ENCODE measurements at regions not wholly inside any gene's neighbourhood (a gene's known extent, or its start where the extent isn't known, plus 50 kb on each side); places are given as distances from the start of the nearest gene placed in this dataset.

- no peak for DNase-seq
These were observed 53.9 kb downstream of the FOXL1 start for GRCh38 chr16:86632206-86632605.

DNA sequence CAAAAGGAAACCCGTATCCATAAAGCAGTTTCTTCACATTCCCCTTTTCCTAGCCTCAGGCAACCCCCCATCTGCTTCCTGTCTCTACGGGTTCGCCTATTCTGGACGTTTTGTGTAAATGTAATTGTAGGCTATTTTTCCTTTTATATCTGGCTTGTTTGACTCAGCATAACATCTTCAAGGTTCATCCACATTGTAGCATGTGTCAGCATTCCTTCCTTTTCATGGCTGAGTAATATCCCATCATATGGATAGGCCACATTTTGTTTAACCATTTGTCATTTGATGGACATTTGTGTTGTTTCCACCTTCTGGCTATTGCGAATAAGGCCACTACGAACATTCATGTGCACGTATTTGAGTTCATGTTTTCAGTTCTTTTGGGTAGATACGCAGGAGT, 54.6 kb downstream of the FOXL1 start:
- DNase-seq, result no peak

- DNase-seq, result no peak
These were observed 55.9 kb downstream of the FOXL1 start for GRCh38 chr16:86634292-86634691.

GRCh38 chr16:86635176-86635876, 57.0 kb downstream of the FOXL1 start:
- DNase-seq, result peak; percentile 7

DNA sequence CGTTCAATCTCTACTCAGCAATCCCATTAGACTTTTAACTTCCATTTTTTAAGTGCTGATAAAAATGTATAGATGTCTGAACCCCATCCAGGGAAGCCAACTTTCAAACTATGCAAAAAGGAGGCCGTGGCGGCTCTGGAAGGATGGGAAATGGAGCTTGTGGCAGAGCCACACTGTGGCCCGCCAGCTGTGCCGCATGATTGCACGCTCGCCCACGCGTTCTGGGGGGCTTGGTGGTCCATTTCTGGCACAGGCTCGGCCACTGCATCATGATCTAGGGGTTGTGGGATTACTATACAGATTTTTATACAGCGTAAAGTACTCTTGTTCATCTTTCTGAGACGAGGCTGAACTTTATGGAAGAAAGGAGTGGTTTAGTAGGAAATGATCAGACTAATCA, 57.6 kb downstream of the FOXL1 start:
- no peak for DNase-seq

GRCh38 chr16:86637744-86638143, 59.4 kb downstream of the FOXL1 start:
- no peak for DNase-seq

DNA sequence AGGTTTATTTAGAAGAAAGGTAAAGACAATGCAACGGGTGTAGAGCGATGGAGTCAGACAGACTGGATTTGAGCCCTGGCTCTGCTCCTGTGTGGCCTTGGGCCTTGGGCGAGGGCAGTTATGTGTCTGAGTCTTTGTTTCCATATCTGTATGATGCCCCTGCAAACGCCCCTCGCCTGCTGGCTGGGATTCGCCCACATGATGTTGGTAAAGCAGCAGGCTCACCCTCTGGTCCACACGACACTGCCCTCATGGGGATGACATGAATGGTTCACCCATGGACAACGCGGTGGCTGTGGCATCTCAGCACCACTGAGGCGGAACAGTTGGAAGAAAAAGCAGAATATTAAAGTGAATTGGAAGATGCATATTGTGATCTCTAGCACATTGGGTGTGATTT, 60.3 kb downstream of the FOXL1 start:
- no peak for DNase-seq

DNA sequence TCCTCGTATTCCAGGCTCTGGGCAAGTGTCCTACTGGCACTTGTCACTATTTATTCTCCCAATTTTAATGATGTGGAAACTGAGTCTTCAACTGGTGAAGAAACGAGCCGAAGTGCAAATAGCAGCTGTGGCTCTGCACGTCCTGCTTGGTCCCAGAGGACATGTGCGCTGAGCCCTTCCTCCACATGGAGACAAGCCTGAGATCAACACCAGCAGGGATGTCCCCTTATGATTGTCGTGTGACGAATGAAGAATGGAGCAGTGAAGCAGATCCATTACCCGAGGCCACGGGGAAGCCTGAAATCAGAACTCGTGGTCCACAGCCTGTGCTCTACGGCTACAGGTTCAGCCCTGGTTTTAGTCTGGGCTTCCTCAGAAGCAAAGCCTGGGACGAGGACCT, 61.0 kb downstream of the FOXL1 start:
- no peak for DNase-seq

GRCh38 chr16:86640265-86640843, 62.0 kb downstream of the FOXL1 start:
- DNase-seq, result no peak

GRCh38 chr16:86642087-86642486, 63.7 kb downstream of the FOXL1 start:
- DNase-seq, result no peak

- DNase-seq, result no peak
These were observed 65.3 kb downstream of the FOXL1 start for GRCh38 chr16:86643671-86644070.

- DNase-seq, result no peak
These were observed 69.2 kb downstream of the FOXL1 start for GRCh38 chr16:86647561-86647960.

GRCh38 chr16:86649875-86650274, 71.5 kb downstream of the FOXL1 start:
- DNase-seq, result no peak

DNA sequence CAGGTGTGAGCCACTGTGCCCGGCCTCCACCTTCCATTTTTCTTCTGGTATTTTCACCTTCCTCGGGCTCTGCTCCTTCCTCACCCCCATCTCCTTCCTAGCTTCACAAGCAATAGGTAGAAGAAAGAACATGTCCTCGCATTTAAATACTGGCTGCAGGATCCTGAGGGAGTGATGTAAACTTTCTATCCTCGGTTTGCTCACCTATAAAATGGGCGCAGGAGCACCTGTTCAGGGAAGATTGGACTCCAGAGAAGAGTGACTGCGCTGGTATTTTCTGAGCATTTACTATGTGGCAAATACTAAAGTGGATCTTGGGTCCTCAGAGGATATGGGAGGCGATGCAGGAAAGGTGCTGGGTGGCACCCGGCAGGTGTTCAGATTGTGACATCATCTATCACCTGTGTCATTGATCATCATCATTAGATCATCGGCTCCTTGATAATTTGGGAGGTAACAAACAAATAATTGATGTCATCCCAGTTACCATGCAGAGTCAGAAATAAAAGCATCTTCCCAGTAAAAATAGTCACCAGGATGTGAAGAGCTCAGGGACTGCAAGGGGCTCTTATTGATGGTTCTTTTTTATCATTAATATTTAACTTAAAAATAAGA, 72.8 kb downstream of the FOXL1 start:
- DNase-seq, result no peak

GRCh38 chr16:86651823-86652222, 73.5 kb downstream of the FOXL1 start:
- DNase-seq, result no peak

- no peak for DNase-seq
These were observed 75.1 kb downstream of the FOXL1 start for GRCh38 chr16:86653285-86654006.

GRCh38 chr16:86657972-86658371, 79.6 kb downstream of the FOXL1 start:
- DNase-seq, result no peak

- no peak for DNase-seq
These were observed 82.3 kb downstream of the FOXL1 start for GRCh38 chr16:86660623-86661022.

DNA sequence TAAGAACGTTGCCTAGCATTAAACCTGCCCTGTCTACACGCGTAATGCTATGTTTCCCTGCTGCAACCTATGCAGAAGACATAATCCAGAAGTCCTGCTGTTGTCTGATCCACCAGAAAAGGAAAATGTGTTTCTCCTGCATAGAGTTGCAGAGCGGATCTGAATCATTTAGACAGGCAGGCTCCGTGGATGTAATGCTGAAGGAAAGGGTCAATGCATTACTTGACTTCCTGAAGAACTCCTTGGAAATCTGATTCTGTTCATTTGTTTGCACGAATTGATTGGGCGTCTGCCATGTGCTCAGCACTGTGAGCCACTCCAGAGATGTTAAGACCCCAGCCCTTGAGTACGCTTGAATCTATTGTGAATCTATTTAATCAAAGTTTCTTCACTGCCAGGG, 83.4 kb downstream of the FOXL1 start:
- no peak for DNase-seq

- no peak for DNase-seq
These were observed 83.8 kb downstream of the FOXL1 start for GRCh38 chr16:86662195-86662594.

DNA sequence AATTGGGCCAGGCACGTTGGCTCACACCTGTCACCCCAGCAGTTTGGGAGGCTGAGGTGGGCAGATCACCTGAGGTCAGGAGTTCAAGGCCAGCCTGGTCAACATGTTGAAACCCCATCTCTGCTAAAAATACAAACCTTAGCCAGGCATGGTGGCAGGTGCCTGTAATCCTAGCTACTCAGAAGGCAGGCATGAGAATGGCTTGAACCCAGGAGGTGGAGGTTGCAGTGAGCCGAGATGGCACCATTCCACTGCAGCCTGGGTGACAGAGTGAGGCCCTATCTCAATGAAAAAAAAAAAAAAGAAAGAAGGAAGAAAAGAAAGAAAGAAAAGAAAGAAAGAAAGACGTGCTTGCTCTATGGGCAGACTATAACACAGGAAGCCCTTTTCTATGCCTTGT, 84.4 kb downstream of the FOXL1 start:
- no peak for DNase-seq

DNA sequence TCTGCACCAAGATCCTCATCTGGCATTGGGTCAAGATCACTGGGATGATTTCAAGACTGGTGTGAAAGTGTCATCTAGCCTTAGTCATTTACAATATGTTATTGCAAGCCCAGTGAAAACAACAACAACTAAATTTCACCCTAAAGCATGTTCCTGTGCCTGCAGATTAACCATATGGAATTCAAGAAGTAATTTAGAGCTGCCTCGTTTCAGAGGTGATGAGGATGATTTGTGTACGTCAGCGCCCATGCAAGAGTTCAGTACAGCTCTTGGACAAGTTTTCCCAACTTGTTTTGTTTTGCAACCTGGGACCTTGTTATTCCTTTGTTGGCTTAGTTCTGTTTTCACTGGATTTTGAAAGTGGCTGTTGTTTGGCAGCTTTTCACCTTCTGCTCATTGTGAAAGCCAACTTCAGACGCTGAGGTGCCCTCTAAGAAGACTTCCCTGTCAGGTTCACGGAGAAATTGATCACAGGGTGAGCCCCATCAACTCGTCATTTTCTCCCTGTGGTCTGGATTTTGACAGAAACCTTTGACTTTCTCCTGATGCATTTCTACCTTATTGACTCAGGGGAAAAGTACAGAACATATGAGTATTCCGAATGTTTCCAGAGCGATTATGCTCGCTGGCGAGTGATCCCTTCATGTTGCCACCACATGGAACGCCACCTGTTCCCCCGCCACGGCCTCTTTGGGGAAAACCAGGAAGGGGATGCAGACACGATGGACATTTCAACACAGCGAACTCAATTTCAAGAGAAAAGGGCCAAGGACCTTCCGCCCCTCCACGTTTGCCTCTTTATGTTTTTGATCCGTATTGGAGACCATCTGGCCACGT, 85.6 kb downstream of the FOXL1 start:
- DNase-seq, result no peak

All from NCI-H82 (cell line).